Kidney tubule cell (primary cell): ENCODE measurements at regions not wholly inside any gene's neighbourhood (a gene's known extent, or its start where the extent isn't known, plus 50 kb on each side); places are given as distances from the start of the nearest gene placed in this dataset.
"Not testable (repeated sequence)": the region's sequence is repeated elsewhere in the genome, so short reads cannot be mapped to it uniquely, and the experiment has no call there.

Experiments used
- DNase-seq: peaks from one replicate; pipeline ENCODE4 v3.0.0-alpha.2; 2018; ENCODE audit warnings: low spot score

GRCh38 chr14:40265096-40265495 lies 832.9 kb upstream of the FBXO33 start:
- no peak for DNase-seq

GRCh38 chr14:40252817-40253447 lies 820.7 kb upstream of the FBXO33 start:
- DNase-seq = no peak

- DNase-seq = no peak
These were observed 816.4 kb upstream of the FBXO33 start for GRCh38 chr14:40248671-40249070.

- DNase-seq = peak; percentile 9
These were observed 808.1 kb upstream of the FBXO33 start for GRCh38 chr14:40240245-40240859.

- DNase-seq = no peak
These were observed 800.1 kb upstream of the FBXO33 start for GRCh38 chr14:40232302-40232701.

GRCh38 chr14:40229676-40230075 lies 797.4 kb upstream of the FBXO33 start:
- DNase-seq = peak; percentile 66

- DNase-seq = no peak
These were observed 790.8 kb upstream of the FBXO33 start for GRCh38 chr14:40222996-40223395.

- no peak for DNase-seq
These were observed 789.2 kb upstream of the FBXO33 start for GRCh38 chr14:40221428-40221827.

- no peak for DNase-seq
These were observed 786.8 kb upstream of the FBXO33 start for GRCh38 chr14:40219032-40219431.

- no peak for DNase-seq
These were observed 786.2 kb upstream of the FBXO33 start for GRCh38 chr14:40218282-40218941.

GRCh38 chr14:40216976-40217375 lies 784.7 kb upstream of the FBXO33 start:
- DNase-seq = no peak

GRCh38 chr14:40216408-40216807 lies 784.2 kb upstream of the FBXO33 start:
- not testable (repeated sequence) for DNase-seq

- DNase-seq = no peak
These were observed 781.5 kb upstream of the FBXO33 start for GRCh38 chr14:40213701-40214100.

GRCh38 chr14:40204441-40205175 lies 772.4 kb upstream of the FBXO33 start:
- no peak for DNase-seq

- no peak for DNase-seq
These were observed 766.9 kb upstream of the FBXO33 start for GRCh38 chr14:40199101-40199500.

GRCh38 chr14:40197344-40197743 lies 765.1 kb upstream of the FBXO33 start:
- DNase-seq = no peak

GRCh38 chr14:40188006-40188405 lies 755.8 kb upstream of the FBXO33 start:
- DNase-seq = peak; percentile 75

- peak; percentile 91 for DNase-seq
These were observed 731.9 kb upstream of the FBXO33 start for GRCh38 chr14:40164083-40164482.

GRCh38 chr14:40139657-40140056 lies 707.4 kb upstream of the FBXO33 start:
- no peak for DNase-seq

- DNase-seq = peak; percentile 42
These were observed 701.2 kb upstream of the FBXO33 start for GRCh38 chr14:40133463-40133862.

GRCh38 chr14:40129159-40129558 lies 696.9 kb upstream of the FBXO33 start:
- DNase-seq = no peak

- no peak for DNase-seq
These were observed 691.6 kb upstream of the FBXO33 start for GRCh38 chr14:40123816-40124215.
